AG09309 (cell line): ENCODE measurements at regions not wholly inside any gene's neighbourhood (a gene's known extent, or its start where the extent isn't known, plus 50 kb on each side); places are given as distances from the start of the nearest gene placed in this dataset.
"Not testable (repeated sequence)": the region's sequence is repeated elsewhere in the genome, so short reads cannot be mapped to it uniquely, and the experiment has no call there.

Experiments used
- DNase-seq: peaks from one replicate; pipeline ENCODE4 v3.0.0-alpha.2; 2010; ENCODE audit warnings: low read depth
- H3K4me3 ChIP-seq: 2 replicates; pipeline ENCODE4 v1.5.1; 2011; ENCODE audit warnings: mild to moderate bottlenecking, low read depth, low read length, moderate library complexity; ENCODE audit not compliant: control insufficient read depth
- TF ChIP-seq, protein P1 (sequence below): IDR thresholded peaks from 2 replicates; pipeline ENCODE4 v1.5.1; 2011; ENCODE audit warnings: mild to moderate bottlenecking, low read depth, low read length, inconsistent platforms; ENCODE audit not compliant: insufficient read depth, control insufficient read depth; ENCODE audit errors: missing control alignments

DNA sequence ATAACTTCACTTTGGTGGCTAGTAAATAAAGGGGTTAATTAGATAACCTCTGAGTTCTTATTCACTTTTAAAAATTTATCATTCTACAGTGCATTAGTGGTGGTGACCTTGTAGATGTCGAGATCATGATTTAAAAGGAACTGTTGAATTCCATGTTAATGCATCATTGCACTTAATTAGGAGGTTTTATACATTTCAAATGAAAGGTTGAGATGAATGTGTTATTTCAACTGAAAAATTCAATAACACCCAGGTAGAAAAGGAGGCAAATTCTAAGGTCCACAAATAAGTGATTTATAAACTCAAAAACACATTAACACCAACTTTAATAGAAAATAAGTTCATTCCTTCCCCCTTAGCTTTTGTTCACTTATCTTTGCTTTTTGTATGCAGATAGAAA lies 58.3 kb upstream of the TMEM170B start:
- TF ChIP-seq, protein P1, sequence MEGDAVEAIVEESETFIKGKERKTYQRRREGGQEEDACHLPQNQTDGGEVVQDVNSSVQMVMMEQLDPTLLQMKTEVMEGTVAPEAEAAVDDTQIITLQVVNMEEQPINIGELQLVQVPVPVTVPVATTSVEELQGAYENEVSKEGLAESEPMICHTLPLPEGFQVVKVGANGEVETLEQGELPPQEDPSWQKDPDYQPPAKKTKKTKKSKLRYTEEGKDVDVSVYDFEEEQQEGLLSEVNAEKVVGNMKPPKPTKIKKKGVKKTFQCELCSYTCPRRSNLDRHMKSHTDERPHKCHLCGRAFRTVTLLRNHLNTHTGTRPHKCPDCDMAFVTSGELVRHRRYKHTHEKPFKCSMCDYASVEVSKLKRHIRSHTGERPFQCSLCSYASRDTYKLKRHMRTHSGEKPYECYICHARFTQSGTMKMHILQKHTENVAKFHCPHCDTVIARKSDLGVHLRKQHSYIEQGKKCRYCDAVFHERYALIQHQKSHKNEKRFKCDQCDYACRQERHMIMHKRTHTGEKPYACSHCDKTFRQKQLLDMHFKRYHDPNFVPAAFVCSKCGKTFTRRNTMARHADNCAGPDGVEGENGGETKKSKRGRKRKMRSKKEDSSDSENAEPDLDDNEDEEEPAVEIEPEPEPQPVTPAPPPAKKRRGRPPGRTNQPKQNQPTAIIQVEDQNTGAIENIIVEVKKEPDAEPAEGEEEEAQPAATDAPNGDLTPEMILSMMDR: no peak
- no peak overlapping the region for H3K4me3 ChIP-seq
- no peak for DNase-seq

DNA sequence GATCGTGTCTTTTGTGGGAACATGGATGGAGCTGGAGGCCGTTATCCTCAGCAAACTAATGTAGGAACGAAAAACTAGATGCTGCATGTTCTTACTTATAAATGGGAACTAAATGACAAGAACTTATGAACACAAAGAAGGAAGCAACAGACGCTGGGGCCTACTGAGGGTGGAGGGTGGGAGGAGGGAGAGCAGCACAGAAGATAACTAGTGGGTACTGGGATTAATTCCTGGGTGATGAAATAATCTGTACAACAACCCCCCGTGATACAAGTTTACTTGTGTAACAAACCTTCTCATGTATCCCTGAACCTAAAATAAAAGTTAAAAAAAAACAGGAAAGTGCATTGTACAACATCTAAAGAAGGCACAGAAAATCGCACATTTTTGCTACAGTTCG lies 59.0 kb upstream of the TMEM170B start:
- no peak for DNase-seq
- TF ChIP-seq, protein P1: no peak
- no peak overlapping the region for H3K4me3 ChIP-seq

DNA sequence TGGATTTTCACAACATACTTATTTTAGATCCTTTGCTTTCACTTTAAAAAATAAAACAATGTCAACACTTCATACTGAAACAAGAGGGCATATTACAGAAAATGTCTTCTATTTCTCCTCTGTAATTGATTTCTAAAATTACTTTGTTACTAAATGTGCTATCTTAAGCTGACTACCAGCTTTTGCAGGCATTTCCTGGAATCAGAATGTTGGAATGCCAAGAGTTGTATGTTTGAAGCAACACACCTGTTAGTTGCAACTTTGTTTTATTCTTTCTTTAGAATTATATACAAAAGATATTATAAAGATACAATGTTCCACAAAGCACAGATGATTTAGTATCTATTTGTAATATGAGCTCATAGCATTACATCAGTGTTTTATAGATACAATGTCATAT lies 62.5 kb upstream of the TMEM170B start:
- TF ChIP-seq, protein P1: no peak
- no peak for DNase-seq
- H3K4me3 ChIP-seq: no peak overlapping the region

DNA sequence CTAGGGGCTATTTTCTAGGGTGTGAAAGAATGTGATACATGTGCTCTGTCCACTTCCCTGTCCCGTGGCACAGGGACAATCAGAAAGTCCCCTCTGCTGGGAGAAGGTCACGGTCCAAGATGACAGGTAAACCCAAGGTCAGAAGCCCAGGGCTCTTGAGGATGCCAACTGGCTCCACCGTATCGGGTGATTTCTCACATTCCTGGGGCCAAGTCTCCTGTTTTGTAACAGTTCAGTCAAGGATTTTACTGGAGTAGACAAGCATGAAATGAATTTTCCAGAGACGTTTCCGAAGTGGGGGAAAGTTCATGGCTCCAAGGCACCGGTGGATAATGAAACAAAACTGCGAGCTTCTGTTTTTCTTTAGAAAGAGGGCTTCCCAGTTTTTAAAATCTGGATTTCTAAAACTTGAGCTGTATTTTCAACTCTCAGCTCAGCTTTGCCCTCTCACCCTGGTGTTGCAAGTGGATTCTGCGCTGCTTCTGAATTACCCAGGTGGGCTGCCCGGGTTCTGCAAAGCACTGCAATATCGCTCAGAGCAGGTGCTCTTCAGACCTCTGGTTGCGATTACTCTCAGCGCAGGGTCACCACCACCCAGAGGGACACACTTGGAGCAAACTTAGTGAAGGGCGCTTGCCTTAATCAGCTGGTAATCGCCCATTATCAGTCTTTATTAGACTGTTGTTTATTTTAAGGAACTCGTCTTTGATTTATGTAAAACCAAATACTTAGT lies 64.4 kb upstream of the TMEM170B start:
- no peak for DNase-seq
- TF ChIP-seq, protein P1: no peak
- H3K4me3 ChIP-seq: no peak overlapping the region

DNA sequence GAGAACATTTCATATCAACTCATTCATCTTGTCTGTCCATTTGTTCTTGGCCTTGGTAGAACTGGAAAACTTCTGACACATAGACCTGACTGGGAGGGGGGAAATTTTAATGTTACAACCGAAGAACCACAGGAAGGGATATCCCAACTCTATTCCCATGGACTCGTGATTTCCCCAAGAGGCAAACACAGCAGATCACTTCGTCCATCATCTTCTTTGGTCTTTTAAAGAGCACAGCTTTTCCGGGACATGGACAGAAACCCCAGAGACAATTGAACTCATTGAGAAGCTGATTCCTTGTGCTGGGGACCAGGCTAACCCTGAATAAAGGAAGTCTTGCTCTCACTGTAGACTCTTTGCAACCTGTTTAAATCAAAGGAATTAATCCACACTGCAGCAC lies 66.3 kb upstream of the TMEM170B start:
- TF ChIP-seq, protein P1: no peak
- DNase-seq: no peak

DNA sequence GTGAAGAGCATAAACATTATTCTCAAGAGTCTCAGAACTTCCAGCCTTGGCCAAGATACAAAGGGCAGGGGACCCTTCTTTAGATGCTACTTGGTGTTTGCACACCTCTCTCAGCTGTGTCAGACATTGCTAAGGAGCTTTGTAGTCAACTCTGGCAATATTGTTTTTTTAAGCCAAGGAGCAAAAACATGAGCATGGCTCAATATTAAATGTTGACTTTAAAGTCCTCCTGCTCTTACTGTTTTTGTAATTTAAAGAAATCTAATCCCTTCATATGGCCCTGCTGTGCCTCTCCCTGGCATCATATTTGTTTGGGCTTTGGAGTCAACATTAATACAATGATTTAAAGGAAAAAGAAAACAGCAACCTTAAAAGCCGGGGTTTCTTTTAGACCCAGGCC lies 67.9 kb upstream of the TMEM170B start:
- H3K4me3 ChIP-seq: no peak overlapping the region
- TF ChIP-seq, protein P1: no peak
- DNase-seq: no peak

More for the DNA sequence above, 66.3 kb upstream of the TMEM170B start:
- H3K4me3 ChIP-seq: no peak overlapping the region

DNA sequence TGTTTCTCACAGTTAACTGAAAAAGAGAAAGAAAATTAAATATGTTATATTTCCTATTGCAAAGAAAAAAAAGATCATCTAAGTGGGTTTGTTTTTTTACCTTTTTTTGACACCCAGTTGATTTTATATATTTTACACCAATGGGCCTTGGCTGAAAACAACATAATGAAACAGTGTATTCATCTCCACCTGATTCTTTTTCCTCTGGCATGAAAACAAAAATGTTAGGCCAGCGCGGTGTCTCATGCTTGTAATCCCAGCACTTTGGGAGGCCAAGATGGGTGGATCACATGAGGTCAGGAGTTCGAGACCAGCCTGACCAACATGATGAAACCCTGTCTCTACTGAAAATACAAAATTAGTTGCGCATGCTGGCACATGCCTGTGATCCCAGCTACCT lies 69.3 kb upstream of the TMEM170B start:
- DNase-seq, H3K4me3 ChIP-seq: not testable (repeated sequence)
